Sigmoid colon (tissue), 4 donors: ENCODE measurements at regions not wholly inside any gene's neighbourhood (a gene's known extent, or its start where the extent isn't known, plus 50 kb on each side); places are given as distances from the start of the nearest gene placed in this dataset.

Source experiments
- EP300 ChIP-seq, 4 donors: sonication (generic); formaldehyde crosslinking; IDR thresholded peaks; one replicate each; pipeline ENCODE4 v1.6.1; 2017; ENCODE audit warnings: antibody characterized with exemption in 4 of 4
- POLR2AphosphoS5 ChIP-seq, 4 donors: sonication (generic); formaldehyde crosslinking; IDR thresholded peaks; one replicate each; pipeline ENCODE4 v1.6.1; 2017; ENCODE audit warnings: antibody characterized with exemption in 4 of 4
- TF ChIP-seq, protein P1 (sequence below), 4 experiments: fragments of 450-650 bp in 3 of 4; fragments of 200-600 bp in 1 of 4; IDR thresholded peaks; one replicate each; pipeline ENCODE4 v1.5.1; 2016 to 2019; ENCODE audit warnings: antibody characterized with exemption in 4 of 4, mild to moderate bottlenecking in 3 of 4, moderate library complexity in 2 of 4

- TF ChIP-seq, protein P1, sequence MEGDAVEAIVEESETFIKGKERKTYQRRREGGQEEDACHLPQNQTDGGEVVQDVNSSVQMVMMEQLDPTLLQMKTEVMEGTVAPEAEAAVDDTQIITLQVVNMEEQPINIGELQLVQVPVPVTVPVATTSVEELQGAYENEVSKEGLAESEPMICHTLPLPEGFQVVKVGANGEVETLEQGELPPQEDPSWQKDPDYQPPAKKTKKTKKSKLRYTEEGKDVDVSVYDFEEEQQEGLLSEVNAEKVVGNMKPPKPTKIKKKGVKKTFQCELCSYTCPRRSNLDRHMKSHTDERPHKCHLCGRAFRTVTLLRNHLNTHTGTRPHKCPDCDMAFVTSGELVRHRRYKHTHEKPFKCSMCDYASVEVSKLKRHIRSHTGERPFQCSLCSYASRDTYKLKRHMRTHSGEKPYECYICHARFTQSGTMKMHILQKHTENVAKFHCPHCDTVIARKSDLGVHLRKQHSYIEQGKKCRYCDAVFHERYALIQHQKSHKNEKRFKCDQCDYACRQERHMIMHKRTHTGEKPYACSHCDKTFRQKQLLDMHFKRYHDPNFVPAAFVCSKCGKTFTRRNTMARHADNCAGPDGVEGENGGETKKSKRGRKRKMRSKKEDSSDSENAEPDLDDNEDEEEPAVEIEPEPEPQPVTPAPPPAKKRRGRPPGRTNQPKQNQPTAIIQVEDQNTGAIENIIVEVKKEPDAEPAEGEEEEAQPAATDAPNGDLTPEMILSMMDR (IDR thresholded peaks at IDR 0.05), result no peak
- no peak for TF ChIP-seq POLR2AphosphoS5 (IDR thresholded peaks at IDR 0.05)
- no peak for TF ChIP-seq EP300 (IDR thresholded peaks at IDR 0.05)
Observed at GRCh38 chr22:27603800-27604144, 197.8 kb downstream of the MN1 start.
